H9 (cell line): ENCODE measurements at regions not wholly inside any gene's neighbourhood (a gene's known extent, or its start where the extent isn't known, plus 50 kb on each side); places are given as distances from the start of the nearest gene placed in this dataset.

ENCODE experiments used
- DNase-seq: peaks from one replicate; pipeline ENCODE4 v3.0.0-alpha.2; 2017
- H2AFZ ChIP-seq: one replicate; pipeline ENCODE4 v1.6.1; 2013; ENCODE audit warnings: mild to moderate bottlenecking, low read length, control low read depth, moderate library complexity
- H2AK5ac ChIP-seq: 2 replicates; pipeline ENCODE4 v1.6.1; 2013; ENCODE audit warnings: low read length, control low read depth, mixed read lengths; ENCODE audit not compliant: insufficient read length
- H2BK120ac ChIP-seq: one replicate; pipeline ENCODE4 v1.6.1; 2013; ENCODE audit warnings: low read depth, mild to moderate bottlenecking, low read length, control low read depth, inconsistent platforms; ENCODE audit not compliant: poor library complexity, severe bottlenecking
- H2BK12ac ChIP-seq: 2 replicates; pipeline ENCODE4 v1.6.1; 2013; ENCODE audit warnings: low read length, control low read depth, mixed read lengths, low read depth; ENCODE audit not compliant: insufficient read length
- H2BK15ac ChIP-seq: 2 replicates; pipeline ENCODE4 v1.6.1; 2013; ENCODE audit warnings: low read depth, low read length, control low read depth
- H2BK20ac ChIP-seq: one replicate; pipeline ENCODE4 v1.6.1; 2013; ENCODE audit warnings: low read depth, mild to moderate bottlenecking, low read length, control low read depth, inconsistent platforms; ENCODE audit not compliant: poor library complexity, severe bottlenecking
- H2BK5ac ChIP-seq: 2 replicates; pipeline ENCODE4 v1.6.1; 2013; ENCODE audit warnings: low read length, control low read depth, mixed read lengths; ENCODE audit not compliant: insufficient read length
- H3K14ac ChIP-seq: 2 replicates; pipeline ENCODE4 v1.6.1; 2013; ENCODE audit warnings: low read length, control low read depth; ENCODE audit not compliant: insufficient read depth
- H3K18ac ChIP-seq: 2 replicates; pipeline ENCODE4 v1.6.1; 2013; ENCODE audit warnings: low read depth, mild to moderate bottlenecking, mixed read lengths, low read length, control low read depth; ENCODE audit not compliant: insufficient read length
- H3K23ac ChIP-seq: 2 replicates; pipeline ENCODE4 v1.6.1; 2013; ENCODE audit warnings: low read length, control low read depth, mixed read lengths, low read depth; ENCODE audit not compliant: insufficient read length
- H3K23me2 ChIP-seq: 2 replicates; pipeline ENCODE4 v1.6.1; 2013; ENCODE audit warnings: low read depth, mild to moderate bottlenecking, mixed read lengths, low read length, control low read depth; ENCODE audit not compliant: insufficient read length, poor library complexity, severe bottlenecking
- H3K27ac ChIP-seq: 2 replicates; pipeline ENCODE4 v1.5.1; 2013; ENCODE audit warnings: low read length, control low read depth, mixed read lengths, low read depth; ENCODE audit not compliant: insufficient read length
- H3K27me3 ChIP-seq: 2 replicates; pipeline ENCODE4 v1.6.1; 2013; ENCODE audit warnings: low read length, control low read depth, inconsistent platforms; ENCODE audit not compliant: insufficient read depth
- H3K4ac ChIP-seq: 2 replicates; pipeline ENCODE4 v1.6.1; 2013; ENCODE audit warnings: low read depth, mild to moderate bottlenecking, control low read depth, inconsistent platforms, low read length, moderate library complexity
- H3K4me1 ChIP-seq: 2 replicates; pipeline ENCODE4 v1.6.1; 2013; ENCODE audit warnings: low read length, control low read depth, inconsistent platforms; ENCODE audit not compliant: insufficient read depth
- H3K4me2 ChIP-seq: 2 replicates; pipeline ENCODE4 v1.6.1; 2013; ENCODE audit warnings: low read length, control low read depth, mixed read lengths; ENCODE audit not compliant: insufficient read length, insufficient read depth
- H3K56ac ChIP-seq: 2 replicates; pipeline ENCODE4 v1.6.1; 2013; ENCODE audit warnings: low read depth, mild to moderate bottlenecking, mixed read lengths, low read length, control low read depth; ENCODE audit not compliant: insufficient read length
- H3K79me1 ChIP-seq: 2 replicates; pipeline ENCODE4 v1.6.1; 2013; ENCODE audit warnings: low read depth, mild to moderate bottlenecking, moderate library complexity, low read length, control low read depth, inconsistent platforms; ENCODE audit not compliant: insufficient read depth, poor library complexity, severe bottlenecking
- H3K79me2 ChIP-seq: 2 replicates; pipeline ENCODE4 v1.6.1; 2013; ENCODE audit warnings: low read length, control low read depth, inconsistent platforms; ENCODE audit not compliant: insufficient read depth
- H3K9ac ChIP-seq: 2 replicates; pipeline ENCODE4 v1.6.1; 2013; ENCODE audit warnings: low read length, control low read depth, mixed read lengths; ENCODE audit not compliant: insufficient read length; ENCODE audit errors: extremely low read depth
- H3K9me3 ChIP-seq: one replicate; pipeline ENCODE4 v1.6.1; 2013; ENCODE audit warnings: low read depth, low read length, inconsistent platforms; ENCODE audit not compliant: control insufficient read depth
- H3T11ph ChIP-seq: one replicate; pipeline ENCODE4 v1.6.1; 2013; ENCODE audit warnings: mild to moderate bottlenecking, low read length, control low read depth, inconsistent platforms
- H4K20me1 ChIP-seq: one replicate; pipeline ENCODE4 v1.6.1; 2013; ENCODE audit not compliant: control insufficient read depth, insufficient read length, insufficient read depth
- H4K5ac ChIP-seq: 2 replicates; pipeline ENCODE4 v1.6.1; 2013; ENCODE audit warnings: low read depth, mild to moderate bottlenecking, mixed read lengths, low read length, control low read depth; ENCODE audit not compliant: insufficient read length
- H4K8ac ChIP-seq: replicated peaks from 2 replicates; pipeline ENCODE4 v1.6.1; 2013; ENCODE audit warnings: low read length, control low read depth, mixed read lengths, low read depth; ENCODE audit not compliant: insufficient read length
- H4K91ac ChIP-seq: 2 replicates; pipeline ENCODE4 v1.6.1; 2013; ENCODE audit warnings: low read depth, mild to moderate bottlenecking, moderate library complexity, mixed read lengths, low read length, control low read depth; ENCODE audit not compliant: insufficient read length
- H3K27ac Mint-ChIP-seq, 3 experiments: 2 replicates in 2 of 3; 3 replicates in 1 of 3; pipeline ENCODE4 v1.8.0; 2020 to 2021; ENCODE audit warnings: mixed read lengths in 3 of 3, mild to moderate bottlenecking in 1 of 3, moderate library complexity in 1 of 3
- H3K27me3 Mint-ChIP-seq: 2 replicates; pipeline ENCODE4 v1.8.0; 2021; ENCODE audit warnings: low read depth, mild to moderate bottlenecking, moderate library complexity, mixed read lengths
- H3K36me3 Mint-ChIP-seq, 3 experiments: 2 replicates in 2 of 3; 3 replicates in 1 of 3; pipeline ENCODE4 v1.8.0; 2020 to 2021; ENCODE audit warnings: low read depth in 3 of 3, mixed read lengths in 3 of 3; ENCODE audit not compliant: insufficient read depth in 1 of 3
- H3K4me1 Mint-ChIP-seq, 2 experiments: 2 replicates each; pipeline ENCODE4 v1.8.0; 2020; ENCODE audit warnings: mixed read lengths in 2 of 2
- H3K4me3 Mint-ChIP-seq, 2 experiments: 2 replicates in 1 of 2; 3 replicates in 1 of 2; pipeline ENCODE4 v1.8.0; 2020 to 2021; ENCODE audit warnings: mild to moderate bottlenecking in 2 of 2, mixed read lengths in 2 of 2, moderate library complexity in 1 of 2
- H3K9me3 Mint-ChIP-seq, 2 experiments: 2 replicates in 1 of 2; 3 replicates in 1 of 2; pipeline ENCODE4 v1.8.0; 2020; ENCODE audit warnings: mild to moderate bottlenecking in 2 of 2, mixed read lengths in 2 of 2, moderate library complexity in 1 of 2
- WGBS: extraction: QIAGEN DNeasy Blood & Tissue Kit; methylation state at CpG from one replicate; pipeline ENCODE4 v1.1.7; 2013; ENCODE audit warnings: missing lambda C conversion rate, low lambda C conversion rate, mixed read lengths; ENCODE audit not compliant: insufficient read length; ENCODE audit errors: extremely low coverage; 5-methylcytosine and 5-hydroxymethylcytosine counted together
- TF ChIP-seq, protein P1 (sequence below): fragments of 200-600 bp; sonication (generic); conservative IDR thresholded peaks from 3 replicates; pipeline ENCODE4 v1.8.0; 2021; ENCODE audit warnings: antibody characterized with exemption, mild to moderate bottlenecking

DNA sequence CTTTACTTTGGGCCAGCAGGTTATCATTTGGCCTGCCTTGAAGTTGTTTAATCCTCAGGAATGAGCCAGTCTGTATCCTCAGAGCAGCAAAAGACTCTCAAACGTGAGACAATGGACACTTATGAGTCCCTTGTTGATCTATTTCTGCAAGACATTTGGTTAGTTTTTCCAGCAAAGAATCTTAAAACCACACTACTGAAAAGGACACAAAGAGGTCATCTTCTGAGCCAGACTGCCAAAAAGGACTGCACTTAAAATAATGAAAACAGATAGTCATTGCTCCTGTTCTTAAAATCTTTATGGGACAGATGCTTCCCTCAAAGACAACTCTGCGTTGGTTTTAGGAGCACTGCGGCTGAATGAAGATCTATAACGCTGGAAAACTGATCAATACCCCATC, 205.7 kb upstream of the PSMD7 start:
- Mint-ChIP-seq H3K27me3 (no peaks in the 10 kb centered on the region), H3K4me3 (no peak overlapping the region), H3K27ac (no peak overlapping the region; a peak in 1 of 7 replicates), H3K36me3 (peaks cover 0 to 5% (median 0%) of the 10 kb centered on the region in 3 experiments; a peak in 2 of 7 replicates), H3K9me3 (peaks cover 2 to 4% of the 10 kb centered on the region in 2 experiments; a peak in 3 of 5 replicates), H3K4me1 (peaks cover 16 to 19% of the 10 kb centered on the region in 2 experiments)
- Histone ChIP-seq H3K79me1 (no peaks in the 10 kb centered on the region), H2BK12ac (no peak overlapping the region), H3K27me3 (no peaks in the 10 kb centered on the region), H2AFZ (no peak overlapping the region), H3K4me1 (no peaks in the 10 kb centered on the region), H2BK5ac (no peak overlapping the region), H3K23ac (no peak overlapping the region), H3K23me2 (no peaks in the 10 kb centered on the region), H4K91ac (no peak overlapping the region), H3K18ac (no peak overlapping the region), H3K4ac (no peak overlapping the region), H2BK15ac (no peak overlapping the region), H3T11ph (no peak overlapping the region), H4K8ac (no peak overlapping the region), H2BK120ac (no peak overlapping the region), H3K9ac (no peak overlapping the region), H4K5ac (no peak overlapping the region), H3K4me2 (no peak overlapping the region), H3K27ac (no peak overlapping the region), H4K20me1 (no peaks in the 10 kb centered on the region), H2BK20ac (no peak overlapping the region), H3K56ac (no peak overlapping the region), H3K14ac (no peak overlapping the region), H3K9me3 (no peaks in the 10 kb centered on the region), H2AK5ac (no peak overlapping the region), H3K79me2 (no peaks in the 10 kb centered on the region)
- WGBS: no CpG with 5 or more reads among the region's 4 CpGs
- no peak for DNase-seq
- TF ChIP-seq, protein P1, sequence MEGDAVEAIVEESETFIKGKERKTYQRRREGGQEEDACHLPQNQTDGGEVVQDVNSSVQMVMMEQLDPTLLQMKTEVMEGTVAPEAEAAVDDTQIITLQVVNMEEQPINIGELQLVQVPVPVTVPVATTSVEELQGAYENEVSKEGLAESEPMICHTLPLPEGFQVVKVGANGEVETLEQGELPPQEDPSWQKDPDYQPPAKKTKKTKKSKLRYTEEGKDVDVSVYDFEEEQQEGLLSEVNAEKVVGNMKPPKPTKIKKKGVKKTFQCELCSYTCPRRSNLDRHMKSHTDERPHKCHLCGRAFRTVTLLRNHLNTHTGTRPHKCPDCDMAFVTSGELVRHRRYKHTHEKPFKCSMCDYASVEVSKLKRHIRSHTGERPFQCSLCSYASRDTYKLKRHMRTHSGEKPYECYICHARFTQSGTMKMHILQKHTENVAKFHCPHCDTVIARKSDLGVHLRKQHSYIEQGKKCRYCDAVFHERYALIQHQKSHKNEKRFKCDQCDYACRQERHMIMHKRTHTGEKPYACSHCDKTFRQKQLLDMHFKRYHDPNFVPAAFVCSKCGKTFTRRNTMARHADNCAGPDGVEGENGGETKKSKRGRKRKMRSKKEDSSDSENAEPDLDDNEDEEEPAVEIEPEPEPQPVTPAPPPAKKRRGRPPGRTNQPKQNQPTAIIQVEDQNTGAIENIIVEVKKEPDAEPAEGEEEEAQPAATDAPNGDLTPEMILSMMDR: no peak
